GM23338 (cell line): ENCODE measurements at regions not wholly inside any gene's neighbourhood (a gene's known extent, or its start where the extent isn't known, plus 50 kb on each side); places are given as distances from the start of the nearest gene placed in this dataset.

Source experiments
- ATAC-seq: fragments of 200-7000 bp; cut with Tn5 transposase; 3 replicates; pipeline ENCODE4 v1.9.1; 2020
- DNase-seq: peaks from one replicate; pipeline ENCODE4 v3.0.0-alpha.2; 2015; ENCODE audit warnings: low spot score
- H2AFZ ChIP-seq: fragments of 200-600 bp; sonication (generic); 2 replicates; pipeline ENCODE4 v1.8.0; 2016; ENCODE audit warnings: antibody characterized with exemption, mild to moderate bottlenecking, moderate library complexity
- H3F3A ChIP-seq: fragments of 200-600 bp; sonication (generic); replicated peaks from 2 replicates; pipeline ENCODE4 v1.8.0; 2017; ENCODE audit warnings: antibody characterized with exemption, mixed run types, low read depth
- H3K27ac ChIP-seq: fragments of 200-600 bp; sonication (generic); 2 replicates; pipeline ENCODE4 v1.6.1; 2016; ENCODE audit warnings: low read depth
- H3K27me3 ChIP-seq: fragments of 200-600 bp; sonication (generic); 2 replicates; pipeline ENCODE4 v1.8.0; 2016; ENCODE audit warnings: mild to moderate bottlenecking, mixed run types, moderate library complexity; ENCODE audit not compliant: insufficient read depth
- H3K36me3 ChIP-seq: fragments of 200-600 bp; sonication (generic); 2 replicates; pipeline ENCODE4 v1.8.0; 2016; ENCODE audit warnings: mild to moderate bottlenecking; ENCODE audit not compliant: insufficient read depth
- H3K4me1 ChIP-seq: fragments of 200-600 bp; sonication (generic); 2 replicates; pipeline ENCODE4 v1.8.0; 2016; ENCODE audit warnings: mild to moderate bottlenecking, moderate library complexity; ENCODE audit not compliant: insufficient read depth
- H3K4me2 ChIP-seq: fragments of 200-600 bp; sonication (generic); 2 replicates; pipeline ENCODE4 v1.7.1; 2017; ENCODE audit warnings: mixed run types
- H3K4me3 ChIP-seq: fragments of 200-600 bp; sonication (generic); 2 replicates; pipeline ENCODE4 v1.6.1; 2016; ENCODE audit warnings: mixed run types
- H3K79me2 ChIP-seq: fragments of 200-600 bp; sonication (generic); replicated peaks from 2 replicates; pipeline ENCODE4 v1.8.0; 2017; ENCODE audit warnings: mild to moderate bottlenecking; ENCODE audit not compliant: insufficient read depth
- H3K9me2 ChIP-seq: fragments of 200-600 bp; sonication (generic); 2 replicates; pipeline ENCODE4 v1.8.0; 2017; ENCODE audit not compliant: insufficient read depth
- H4K20me1 ChIP-seq: fragments of 200-600 bp; sonication (generic); replicated peaks from 2 replicates; pipeline ENCODE4 v1.8.0; 2017; ENCODE audit warnings: mild to moderate bottlenecking; ENCODE audit not compliant: insufficient read depth
- H3K27ac Mint-ChIP-seq: 2 replicates; pipeline ENCODE4 v1.8.0; 2020; ENCODE audit warnings: inconsistent platforms, mild to moderate bottlenecking, moderate library complexity, mixed read lengths
- H3K27me3 Mint-ChIP-seq: 3 replicates; pipeline ENCODE4 v1.8.0; 2022; ENCODE audit warnings: low read depth, mild to moderate bottlenecking, moderate library complexity, mixed read lengths, inconsistent platforms; ENCODE audit not compliant: insufficient read depth, poor library complexity
- H3K36me3 Mint-ChIP-seq: 3 replicates; pipeline ENCODE4 v1.8.0; 2021; ENCODE audit warnings: low read depth, mild to moderate bottlenecking, inconsistent platforms, moderate library complexity, mixed read lengths
- H3K4me1 Mint-ChIP-seq: 3 replicates; pipeline ENCODE4 v1.8.0; 2020; ENCODE audit warnings: mild to moderate bottlenecking, inconsistent platforms, mixed read lengths
- H3K4me3 Mint-ChIP-seq: 3 replicates; pipeline ENCODE4 v1.8.0; 2021; ENCODE audit warnings: moderate library complexity, mild to moderate bottlenecking, inconsistent platforms, mixed read lengths
- H3K9me3 Mint-ChIP-seq: 3 replicates; pipeline ENCODE4 v1.8.0; 2020; ENCODE audit warnings: moderate library complexity, mild to moderate bottlenecking, inconsistent platforms, mixed read lengths
- CREB1 ChIP-seq: fragments of 250-450 bp; sonication (Bioruptor Pico); IDR thresholded peaks from 2 replicates; pipeline ENCODE4 v1.5.0; 2020; ENCODE audit warnings: low read depth, mild to moderate bottlenecking, moderate library complexity
- CTCF ChIP-seq, 2 experiments: fragments of 200-600 bp in 1 of 2; sonication (generic) in 1 of 2; conservative IDR thresholded peaks; 2 replicates each; pipeline versions ENCODE4 v1.5.1 to v1.6.1; 2016 to 2017; ENCODE audit warnings: antibody characterized with exemption in 2 of 2, low read depth in 2 of 2, mild to moderate bottlenecking in 2 of 2, moderate library complexity in 1 of 2
- ETS1 ChIP-seq: IDR thresholded peaks from 2 replicates; pipeline ENCODE4 v1.6.1; 2016; ENCODE audit warnings: antibody characterized with exemption
- EZH2 ChIP-seq: fragments of 200-600 bp; sonication (generic); IDR thresholded peaks from one replicate; pipeline ENCODE4 v1.8.0; 2017; ENCODE audit warnings: antibody characterized with exemption, mild to moderate bottlenecking, low read depth; ENCODE audit not compliant: unreplicated experiment
- EZH2phosphoT487 ChIP-seq: fragments of 200-600 bp; sonication (generic); IDR thresholded peaks from one replicate; pipeline ENCODE4 v1.8.1; 2018; ENCODE audit warnings: antibody characterized with exemption; ENCODE audit not compliant: unreplicated experiment
- JUNB ChIP-seq: IDR thresholded peaks from one replicate; pipeline ENCODE4 v1.6.1; 2016; ENCODE audit warnings: antibody characterized with exemption; ENCODE audit not compliant: unreplicated experiment
- NANOG ChIP-seq: IDR thresholded peaks from 2 replicates; pipeline ENCODE4 v1.6.1; 2016; ENCODE audit warnings: antibody characterized with exemption, borderline replicate concordance
- POLR2AphosphoS5 ChIP-seq: IDR thresholded peaks from 2 replicates; pipeline ENCODE4 v1.6.1; 2016; ENCODE audit warnings: antibody characterized with exemption, low read depth
- REST ChIP-seq: IDR thresholded peaks from one replicate; pipeline ENCODE4 v1.6.1; 2018; ENCODE audit warnings: antibody characterized with exemption; ENCODE audit not compliant: unreplicated experiment
- STAT1 ChIP-seq: IDR thresholded peaks from one replicate; pipeline ENCODE4 v1.6.1; 2016; ENCODE audit warnings: antibody characterized with exemption; ENCODE audit not compliant: unreplicated experiment
- ZNF114 ChIP-seq: fragments of 250-450 bp; sonication (Bioruptor Pico); IDR thresholded peaks from 2 replicates; pipeline ENCODE4 v1.5.0; 2020; ENCODE audit warnings: mild to moderate bottlenecking, moderate library complexity
- ZNF331 ChIP-seq: fragments of 250-450 bp; sonication (Bioruptor Pico); IDR thresholded peaks from 2 replicates; pipeline ENCODE4 v1.5.0; 2020; ENCODE audit warnings: low read depth, mild to moderate bottlenecking, moderate library complexity
- ZNF462 ChIP-seq: fragments of 250-450 bp; sonication (Bioruptor Pico); IDR thresholded peaks from 2 replicates; pipeline ENCODE4 v1.5.0; 2020; ENCODE audit warnings: mild to moderate bottlenecking, moderate library complexity

GRCh38 chr2:67186326-67186725, 210.8 kb upstream of the ETAA1 start:
- ATAC-seq: no peak
- no peaks in the 10 kb centered on the region for H3K4me1 ChIP-seq
- H3K9me3 Mint-ChIP-seq: peaks cover 3% of the 10 kb centered on the region; the same call in 1 of the 3 replicates
- DNase-seq: no peak
- H3K27me3 Mint-ChIP-seq: no peaks in the 10 kb centered on the region
- no peak overlapping the region for H3K4me2 ChIP-seq
- H3K4me3 ChIP-seq: no peak overlapping the region
- no peaks in the 10 kb centered on the region for H3K36me3 Mint-ChIP-seq
- no peak overlapping the region for H3K27ac ChIP-seq
- H3K27ac Mint-ChIP-seq: no peak overlapping the region
- peaks cover 4% of the 10 kb centered on the region; the same call in 1 of the 2 replicates for H3K9me2 ChIP-seq
- H3K4me3 Mint-ChIP-seq: no peak overlapping the region
- no peaks in the 10 kb centered on the region for H3F3A ChIP-seq
- H3K4me1 Mint-ChIP-seq: no peaks in the 10 kb centered on the region
- no peak overlapping the region for H2AFZ ChIP-seq
- TF ChIP-seq EZH2: no peak
- no peak for TF ChIP-seq CREB1 (CRISPR knock-in tag)
- TF ChIP-seq NANOG: no peak
- no peak for TF ChIP-seq ZNF331 (CRISPR knock-in tag)
- TF ChIP-seq ZNF462 (CRISPR knock-in tag): no peak
- TF ChIP-seq STAT1: no peak
- TF ChIP-seq ZNF114 (CRISPR knock-in tag): no peak
- TF ChIP-seq JUNB: no peak
- no peak for TF ChIP-seq REST
- no peak for TF ChIP-seq CTCF (conservative IDR thresholded peaks at IDR 0.05; ENCODE audit: low read depth in 2 of 2)
- TF ChIP-seq POLR2AphosphoS5: no peak
- no peak for TF ChIP-seq EZH2phosphoT487
- TF ChIP-seq ETS1: no peak
- H3K79me2 ChIP-seq: no peaks in the 10 kb centered on the region
- no peaks in the 10 kb centered on the region for H3K27me3 ChIP-seq
- no peaks in the 10 kb centered on the region for H3K36me3 ChIP-seq
- H4K20me1 ChIP-seq: no peaks in the 10 kb centered on the region
